DOHH2 (cell line): ENCODE measurements at regions not wholly inside any gene's neighbourhood (a gene's known extent, or its start where the extent isn't known, plus 50 kb on each side); places are given as distances from the start of the nearest gene placed in this dataset.

Source experiments
- CTCF ChIP-seq: fragments of 200-600 bp; sonication (generic); IDR thresholded peaks from one replicate; pipeline ENCODE4 v1.5.1; 2014; ENCODE audit warnings: antibody characterized with exemption, mild to moderate bottlenecking, low read depth, low read length; ENCODE audit not compliant: poor library complexity, severe bottlenecking
- EZH2phosphoT487 ChIP-seq: fragments of 200-600 bp; sonication (generic); IDR thresholded peaks from 2 replicates; pipeline ENCODE4 v1.6.1; 2017; ENCODE audit warnings: borderline replicate concordance, mild to moderate bottlenecking, antibody characterized with exemption, low read length, moderate library complexity, mixed read lengths

- TF ChIP-seq CTCF (no peak), EZH2phosphoT487 (no peak)
Observed at GRCh38 chr16:52078716-52079655, 468.0 kb downstream of the TOX3 start.
